ENCODE measurements at regions not wholly inside any gene's neighbourhood (a gene's known extent, or its start where the extent isn't known, plus 50 kb on each side); places are given as distances from the start of the nearest gene placed in this dataset.

DNA sequence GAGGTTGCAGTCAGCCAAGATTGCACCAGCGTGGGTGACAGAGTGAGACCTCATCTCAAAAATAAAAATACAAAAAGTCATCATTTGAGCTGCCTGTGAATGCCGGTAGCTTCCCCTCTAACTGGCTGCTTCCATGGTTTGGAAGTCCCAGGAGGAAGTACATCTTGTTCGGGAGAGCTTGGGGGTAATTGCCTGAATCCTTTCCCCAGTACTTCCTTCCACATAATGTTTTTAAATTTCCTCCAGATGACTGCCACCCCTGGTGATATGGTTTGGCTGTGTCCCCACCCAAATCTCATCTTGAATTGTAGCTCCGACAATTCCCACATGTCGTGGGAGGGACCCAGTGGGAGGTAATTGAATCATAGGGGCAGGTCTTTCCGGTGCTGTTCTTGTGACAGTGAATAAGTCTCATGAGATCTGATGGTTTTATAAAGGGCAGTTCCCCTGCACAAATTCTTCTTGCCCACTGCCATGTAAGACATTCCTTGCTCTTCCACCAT, 87.2 kb downstream of the SPRING1 start:
- H3K27ac ChIP-seq: no peak overlapping the region
- H3K4me1 ChIP-seq: no peaks in the 10 kb centered on the region
- H3K9me3 ChIP-seq: no peaks in the 10 kb centered on the region
- H3K4me3 ChIP-seq: no peak overlapping the region
- no peak for DNase-seq
- H3K27me3 ChIP-seq: no peaks in the 10 kb centered on the region
- H3K36me3 ChIP-seq: no peaks in the 10 kb centered on the region
- intact Hi-C loops (cut with DNase I; ENCODE audit: low total_unique reads): no loop called here
- TF ChIP-seq, protein P1, sequence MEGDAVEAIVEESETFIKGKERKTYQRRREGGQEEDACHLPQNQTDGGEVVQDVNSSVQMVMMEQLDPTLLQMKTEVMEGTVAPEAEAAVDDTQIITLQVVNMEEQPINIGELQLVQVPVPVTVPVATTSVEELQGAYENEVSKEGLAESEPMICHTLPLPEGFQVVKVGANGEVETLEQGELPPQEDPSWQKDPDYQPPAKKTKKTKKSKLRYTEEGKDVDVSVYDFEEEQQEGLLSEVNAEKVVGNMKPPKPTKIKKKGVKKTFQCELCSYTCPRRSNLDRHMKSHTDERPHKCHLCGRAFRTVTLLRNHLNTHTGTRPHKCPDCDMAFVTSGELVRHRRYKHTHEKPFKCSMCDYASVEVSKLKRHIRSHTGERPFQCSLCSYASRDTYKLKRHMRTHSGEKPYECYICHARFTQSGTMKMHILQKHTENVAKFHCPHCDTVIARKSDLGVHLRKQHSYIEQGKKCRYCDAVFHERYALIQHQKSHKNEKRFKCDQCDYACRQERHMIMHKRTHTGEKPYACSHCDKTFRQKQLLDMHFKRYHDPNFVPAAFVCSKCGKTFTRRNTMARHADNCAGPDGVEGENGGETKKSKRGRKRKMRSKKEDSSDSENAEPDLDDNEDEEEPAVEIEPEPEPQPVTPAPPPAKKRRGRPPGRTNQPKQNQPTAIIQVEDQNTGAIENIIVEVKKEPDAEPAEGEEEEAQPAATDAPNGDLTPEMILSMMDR (IDR thresholded peaks at IDR 0.05): no peak

DNA sequence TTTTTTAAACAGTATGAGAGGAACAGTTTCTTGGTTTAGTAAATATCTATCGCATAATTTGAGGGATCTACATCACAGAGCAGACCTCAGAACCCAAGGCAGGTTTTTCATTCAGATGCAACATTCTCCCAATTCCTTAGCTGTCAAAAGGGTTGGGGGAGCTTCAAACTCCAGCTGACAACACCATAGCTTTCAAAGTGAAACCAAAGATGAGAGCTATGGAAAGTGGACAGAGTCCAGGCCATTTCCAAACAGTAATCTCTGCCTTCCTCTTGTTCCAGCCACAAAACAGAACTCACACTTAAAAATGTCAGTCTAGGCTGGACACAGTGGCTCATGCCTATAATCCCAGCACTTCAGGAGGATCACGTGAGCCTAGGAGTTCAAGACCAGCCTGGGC, 87.8 kb downstream of the SPRING1 start:
- H3K27ac ChIP-seq: no peak overlapping the region
- TF ChIP-seq, protein P1 (IDR thresholded peaks at IDR 0.05): no peak
- intact Hi-C loops (cut with DNase I; ENCODE audit: low total_unique reads): no loop called here
- H3K27me3 ChIP-seq: no peaks in the 10 kb centered on the region
- no peak overlapping the region for H3K4me3 ChIP-seq
- H3K36me3 ChIP-seq: no peaks in the 10 kb centered on the region
- no peaks in the 10 kb centered on the region for H3K4me1 ChIP-seq
- no peak for DNase-seq
- H3K9me3 ChIP-seq: no peaks in the 10 kb centered on the region

DNA sequence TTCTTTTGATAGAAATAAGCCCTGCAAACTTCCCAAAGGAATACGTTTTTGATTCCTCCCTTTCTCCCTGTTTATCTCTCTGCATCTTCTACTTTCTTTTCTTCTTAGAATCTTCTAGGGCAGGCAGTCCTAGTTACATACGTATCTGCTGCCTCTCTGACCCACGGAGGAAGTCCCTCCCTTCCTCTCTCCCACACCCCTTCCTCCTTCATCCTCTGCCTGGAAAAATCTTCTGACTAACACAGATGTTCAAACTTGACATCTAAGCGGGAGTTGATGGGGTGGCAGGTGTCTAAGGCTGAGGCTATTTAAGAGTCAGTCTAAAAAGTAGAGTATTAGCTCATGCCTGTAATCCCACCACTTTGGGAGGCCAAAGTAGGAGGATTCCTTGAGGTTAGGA, 88.6 kb downstream of the MAP1LC3B2 start:
- no peaks in the 10 kb centered on the region for H3K36me3 ChIP-seq
- no peaks in the 10 kb centered on the region for H3K9me3 ChIP-seq
- no peak for DNase-seq
- H3K4me1 ChIP-seq: no peaks in the 10 kb centered on the region
- TF ChIP-seq, protein P1 (IDR thresholded peaks at IDR 0.05): no peak
- H3K4me3 ChIP-seq: no peak overlapping the region
- no peak overlapping the region for H3K27ac ChIP-seq
- no peaks in the 10 kb centered on the region for H3K27me3 ChIP-seq
- intact Hi-C loops (cut with DNase I; ENCODE audit: low total_unique reads): no loop called here

DNA sequence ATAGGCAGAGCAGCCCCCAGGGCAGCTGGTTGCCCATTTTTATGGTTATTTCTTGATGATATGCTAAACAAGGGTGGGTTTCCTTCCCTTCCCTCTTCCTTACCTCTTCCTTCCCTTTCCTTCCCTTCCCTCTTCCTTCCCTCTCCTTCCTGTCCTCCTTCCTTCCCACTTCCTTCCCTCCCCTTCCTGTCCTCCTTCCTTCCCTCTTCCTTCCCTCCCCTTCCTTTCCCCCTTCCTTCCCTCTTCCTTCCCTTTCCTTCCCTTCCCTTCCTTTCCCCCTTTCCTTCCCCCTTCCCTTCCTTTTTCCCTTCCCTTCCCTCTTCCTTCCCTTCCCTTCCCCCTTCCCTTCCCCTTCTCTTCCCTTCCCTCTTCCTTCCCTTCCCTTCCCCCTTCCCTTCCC, 87.7 kb downstream of the MAP1LC3B2 start:
- H3K27ac ChIP-seq: no peak overlapping the region
- H3K4me1 ChIP-seq: no peaks in the 10 kb centered on the region
- H3K27me3 ChIP-seq: no peaks in the 10 kb centered on the region
- TF ChIP-seq, protein P1 (IDR thresholded peaks at IDR 0.05): no peak
- no peak for DNase-seq
- no peaks in the 10 kb centered on the region for H3K9me3 ChIP-seq
- intact Hi-C loops (cut with DNase I; ENCODE audit: low total_unique reads): no loop called here
- no peaks in the 10 kb centered on the region for H3K36me3 ChIP-seq
- no peak overlapping the region for H3K4me3 ChIP-seq

DNA sequence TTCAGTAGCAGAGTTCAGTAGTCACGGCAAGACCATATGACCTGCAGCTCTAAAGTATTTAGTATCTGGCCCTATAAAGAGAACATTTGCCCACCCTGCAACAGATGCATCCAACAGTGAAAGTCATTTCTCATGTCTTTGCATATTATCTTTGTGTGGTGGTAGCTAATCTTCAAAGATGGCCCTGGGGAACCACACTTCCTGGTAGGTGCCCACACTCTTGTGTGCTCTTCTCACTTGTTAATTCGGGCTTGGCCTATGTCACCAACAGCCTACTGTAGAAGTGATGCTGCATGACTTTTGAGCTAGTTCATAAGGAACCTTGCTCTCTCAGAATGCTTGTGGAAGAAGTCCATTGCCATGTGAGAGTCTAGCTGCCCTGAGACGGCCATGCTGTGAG, 85.6 kb downstream of the MAP1LC3B2 start:
- TF ChIP-seq, protein P1 (IDR thresholded peaks at IDR 0.05): no peak
- Histone ChIP-seq H3K4me3 (no peak overlapping the region), H3K4me1 (no peaks in the 10 kb centered on the region), H3K27me3 (no peaks in the 10 kb centered on the region), H3K9me3 (no peaks in the 10 kb centered on the region), H3K27ac (no peak overlapping the region), H3K36me3 (no peaks in the 10 kb centered on the region)
- no peak for DNase-seq
- intact Hi-C loops (cut with DNase I; ENCODE audit: low total_unique reads): no loop called here

DNA sequence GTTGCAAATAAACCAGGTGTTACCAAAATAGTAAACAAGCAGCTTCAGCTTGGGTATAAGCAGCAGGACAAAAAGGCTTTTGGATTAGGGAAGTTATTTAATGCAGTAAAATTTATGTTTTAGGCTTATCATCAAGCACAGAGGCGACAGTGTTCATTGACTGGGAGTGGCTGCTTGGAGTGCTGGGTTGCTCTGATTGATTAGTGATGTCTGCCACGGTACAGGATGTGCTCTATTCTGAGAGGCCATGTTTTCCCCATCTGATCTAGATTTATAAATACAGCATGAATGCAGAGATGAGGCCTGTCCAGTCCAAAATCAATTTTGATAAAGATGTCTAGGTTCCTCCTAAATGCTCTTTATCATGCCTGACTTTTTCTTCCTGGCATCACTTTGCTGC, 83.5 kb downstream of the MAP1LC3B2 start:
- intact Hi-C loops (cut with DNase I; ENCODE audit: low total_unique reads): no loop called here
- Histone ChIP-seq H3K27ac (no peak overlapping the region), H3K9me3 (no peaks in the 10 kb centered on the region), H3K4me1 (no peaks in the 10 kb centered on the region), H3K4me3 (no peak overlapping the region), H3K36me3 (no peaks in the 10 kb centered on the region), H3K27me3 (no peaks in the 10 kb centered on the region)
- DNase-seq: no peak
- TF ChIP-seq, protein P1 (IDR thresholded peaks at IDR 0.05): no peak
